GM12875 (cell line): ENCODE measurements at regions not wholly inside any gene's neighbourhood (a gene's known extent, or its start where the extent isn't known, plus 50 kb on each side); places are given as distances from the start of the nearest gene placed in this dataset.

Source experiments
- H3K4me3 ChIP-seq: one replicate; pipeline ENCODE4 v1.5.1; 2011; ENCODE audit warnings: low read depth, low read length, control low read depth
- TF ChIP-seq, protein P1 (sequence below): IDR thresholded peaks from 2 replicates; pipeline ENCODE4 v1.5.1; 2011; ENCODE audit warnings: low read depth, mild to moderate bottlenecking, control low read depth, inconsistent platforms, low read length, moderate library complexity, borderline replicate concordance; ENCODE audit not compliant: insufficient read depth

DNA sequence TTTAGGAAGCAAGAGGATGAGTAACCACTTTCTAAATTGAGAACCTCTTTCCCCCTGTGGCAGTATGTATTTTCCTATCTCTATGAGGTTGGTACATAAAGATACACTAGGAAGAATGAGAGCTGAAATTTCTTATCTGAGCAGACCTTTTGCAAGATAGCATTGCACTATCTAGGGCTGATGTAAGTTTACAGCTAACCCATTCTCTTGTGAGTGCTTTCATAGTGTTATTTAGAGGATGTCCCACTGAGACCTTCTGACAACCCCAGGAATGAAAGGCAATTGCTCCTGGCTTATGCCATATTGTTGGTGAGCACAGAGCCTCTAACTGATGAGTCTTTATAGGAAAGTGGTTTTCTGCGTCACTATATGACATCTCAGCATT is 1209.3 kb upstream of the CDH6 start:
- TF ChIP-seq, protein P1, sequence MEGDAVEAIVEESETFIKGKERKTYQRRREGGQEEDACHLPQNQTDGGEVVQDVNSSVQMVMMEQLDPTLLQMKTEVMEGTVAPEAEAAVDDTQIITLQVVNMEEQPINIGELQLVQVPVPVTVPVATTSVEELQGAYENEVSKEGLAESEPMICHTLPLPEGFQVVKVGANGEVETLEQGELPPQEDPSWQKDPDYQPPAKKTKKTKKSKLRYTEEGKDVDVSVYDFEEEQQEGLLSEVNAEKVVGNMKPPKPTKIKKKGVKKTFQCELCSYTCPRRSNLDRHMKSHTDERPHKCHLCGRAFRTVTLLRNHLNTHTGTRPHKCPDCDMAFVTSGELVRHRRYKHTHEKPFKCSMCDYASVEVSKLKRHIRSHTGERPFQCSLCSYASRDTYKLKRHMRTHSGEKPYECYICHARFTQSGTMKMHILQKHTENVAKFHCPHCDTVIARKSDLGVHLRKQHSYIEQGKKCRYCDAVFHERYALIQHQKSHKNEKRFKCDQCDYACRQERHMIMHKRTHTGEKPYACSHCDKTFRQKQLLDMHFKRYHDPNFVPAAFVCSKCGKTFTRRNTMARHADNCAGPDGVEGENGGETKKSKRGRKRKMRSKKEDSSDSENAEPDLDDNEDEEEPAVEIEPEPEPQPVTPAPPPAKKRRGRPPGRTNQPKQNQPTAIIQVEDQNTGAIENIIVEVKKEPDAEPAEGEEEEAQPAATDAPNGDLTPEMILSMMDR: no peak
- no peak overlapping the region for H3K4me3 ChIP-seq

DNA sequence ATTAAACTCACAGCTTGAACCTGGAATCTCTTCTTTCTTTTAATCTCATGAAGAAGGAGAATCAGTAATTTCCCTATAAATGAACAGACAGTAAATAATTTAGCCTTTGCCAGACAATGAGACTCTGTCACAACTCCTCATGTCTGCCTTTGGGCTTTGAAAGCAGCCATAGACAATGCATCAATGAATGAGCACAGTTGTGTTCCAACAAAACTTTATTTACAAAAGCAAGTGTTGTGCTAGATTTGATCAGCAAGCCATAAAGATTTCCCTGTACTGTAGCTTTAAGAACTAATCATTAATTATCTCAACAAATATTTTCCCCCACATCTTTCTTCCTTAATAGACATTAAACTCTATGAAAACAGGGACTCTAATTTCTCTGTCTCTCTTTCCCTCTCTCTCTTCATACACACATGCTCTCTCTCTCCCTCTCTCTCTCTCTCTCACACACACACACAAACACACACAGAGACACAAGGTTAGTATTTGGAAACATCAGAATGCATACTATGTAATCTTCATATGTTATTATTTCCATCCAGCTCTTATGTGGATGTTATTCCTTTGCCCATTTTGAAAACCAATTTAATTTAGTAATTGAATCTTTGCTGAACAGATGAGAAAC is 1209.8 kb upstream of the CDH6 start:
- H3K4me3 ChIP-seq: no peak overlapping the region
- TF ChIP-seq, protein P1: no peak

DNA sequence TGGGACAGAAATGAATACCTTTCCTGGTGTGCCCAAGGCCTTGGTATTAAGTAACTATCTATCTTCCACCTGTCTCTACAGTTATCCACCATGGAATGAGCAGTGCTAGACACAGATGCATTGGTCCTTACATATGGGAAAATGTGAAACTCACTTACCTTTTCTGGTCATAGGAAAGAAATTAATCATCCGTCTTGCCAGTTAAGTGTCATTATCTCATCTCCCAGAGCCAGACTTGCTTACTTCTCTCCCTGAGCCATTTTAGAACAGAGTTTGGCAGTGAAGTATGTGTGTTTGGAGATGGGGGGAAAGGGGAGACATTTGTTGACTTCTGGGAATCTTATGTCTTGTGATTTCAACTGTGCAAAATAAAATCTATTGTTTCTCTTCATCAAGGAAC is 1211.0 kb upstream of the CDH6 start:
- H3K4me3 ChIP-seq: no peak overlapping the region
- TF ChIP-seq, protein P1: no peak

DNA sequence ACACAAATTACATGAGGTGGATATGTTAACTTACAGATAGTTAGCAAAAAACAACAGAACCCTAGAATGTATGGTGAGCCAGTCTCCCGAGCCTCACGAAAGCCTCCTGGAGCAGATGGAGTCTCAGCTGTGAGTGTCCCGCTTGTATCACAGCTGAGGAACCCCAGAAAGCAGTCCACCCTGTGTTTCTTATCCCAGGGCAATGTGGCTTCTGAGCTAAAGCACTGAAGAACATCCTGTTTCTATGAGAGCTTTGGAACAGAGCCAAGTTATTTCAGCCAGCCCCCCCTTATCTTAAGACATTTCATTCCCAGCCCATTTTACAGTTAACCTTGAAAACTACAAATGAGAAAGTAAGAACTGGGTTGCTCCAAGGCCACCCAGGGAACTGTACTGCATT is 1220.9 kb upstream of the CDH6 start:
- TF ChIP-seq, protein P1: no peak
- H3K4me3 ChIP-seq: no peak overlapping the region

DNA sequence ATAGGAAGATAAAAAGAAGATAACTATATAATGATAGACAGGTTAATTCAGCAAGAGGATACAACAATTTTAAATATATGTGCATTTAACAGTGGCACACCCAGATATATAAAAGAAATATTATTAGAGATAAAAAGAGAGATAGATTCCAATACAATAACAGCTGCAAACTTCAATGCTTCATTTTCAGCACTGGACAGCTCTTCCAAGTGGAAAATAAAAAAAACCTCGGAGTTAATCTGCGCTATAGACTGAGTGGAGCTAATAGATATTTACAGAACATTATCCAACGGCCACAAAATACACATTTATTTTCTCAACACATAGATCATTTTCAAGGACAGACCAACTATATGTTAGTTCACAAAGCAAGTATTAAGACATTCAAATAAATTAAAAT is 1229.5 kb upstream of the CDH6 start:
- no peak overlapping the region for H3K4me3 ChIP-seq
- TF ChIP-seq, protein P1: no peak

DNA sequence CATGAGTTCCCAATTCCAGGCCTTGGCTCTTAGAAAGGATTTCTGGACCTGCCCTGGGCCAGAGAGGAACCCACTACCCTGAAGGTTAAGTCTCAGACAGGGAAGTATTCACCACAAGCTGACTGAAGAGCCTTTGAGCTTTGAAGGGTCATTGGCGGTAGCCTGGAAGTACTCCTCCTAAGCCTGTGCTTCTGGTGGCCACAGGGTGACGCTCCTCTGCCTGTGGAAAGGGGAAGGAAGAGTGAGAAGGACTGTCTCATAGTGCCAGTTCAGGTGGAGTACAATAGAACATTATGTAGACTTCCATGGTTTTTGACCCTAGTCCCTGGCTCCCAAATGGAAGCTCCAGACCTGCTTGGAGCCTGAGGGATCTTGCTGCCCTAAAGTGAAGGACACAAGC is 1233.2 kb upstream of the CDH6 start:
- TF ChIP-seq, protein P1: no peak
- H3K4me3 ChIP-seq: no peak overlapping the region

DNA sequence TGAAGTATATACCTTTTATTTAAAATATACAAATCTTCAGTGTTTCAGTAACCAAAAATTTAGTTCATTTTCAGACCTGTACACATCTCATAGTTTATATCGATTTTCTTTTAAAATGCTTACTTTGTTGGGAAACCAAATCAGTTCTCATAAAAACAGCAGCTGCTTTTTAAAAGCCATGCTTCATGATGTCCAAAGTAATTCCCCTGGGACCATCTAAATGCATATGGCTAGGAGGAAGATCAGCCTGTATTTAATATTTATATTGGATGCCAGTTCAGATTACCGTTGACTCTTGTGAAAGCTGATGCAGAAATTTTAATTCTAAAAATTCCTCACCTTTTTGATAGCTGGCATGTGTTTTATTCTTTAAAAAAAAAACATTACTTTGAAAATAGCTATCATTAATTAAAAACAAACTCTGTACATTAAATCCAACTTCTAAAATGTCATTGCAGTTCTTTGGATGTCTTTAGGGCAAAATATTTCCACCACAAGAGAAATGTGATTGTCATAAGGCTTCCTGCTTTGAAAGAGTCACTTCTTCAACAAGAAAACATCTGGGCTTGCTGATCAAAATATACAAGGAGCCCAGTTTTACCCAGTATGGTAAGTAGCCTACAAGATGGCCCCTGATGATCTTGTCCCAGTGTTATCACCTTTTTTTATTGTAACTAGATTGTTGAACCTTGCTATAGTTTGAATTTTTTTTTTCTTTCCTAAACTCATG is 1242.9 kb upstream of the CDH6 start:
- TF ChIP-seq, protein P1: no peak
- H3K4me3 ChIP-seq: no peak overlapping the region
